ENCODE measurements at regions not wholly inside any gene's neighbourhood (a gene's known extent, or its start where the extent isn't known, plus 50 kb on each side); places are given as distances from the start of the nearest gene placed in this dataset.

DNA sequence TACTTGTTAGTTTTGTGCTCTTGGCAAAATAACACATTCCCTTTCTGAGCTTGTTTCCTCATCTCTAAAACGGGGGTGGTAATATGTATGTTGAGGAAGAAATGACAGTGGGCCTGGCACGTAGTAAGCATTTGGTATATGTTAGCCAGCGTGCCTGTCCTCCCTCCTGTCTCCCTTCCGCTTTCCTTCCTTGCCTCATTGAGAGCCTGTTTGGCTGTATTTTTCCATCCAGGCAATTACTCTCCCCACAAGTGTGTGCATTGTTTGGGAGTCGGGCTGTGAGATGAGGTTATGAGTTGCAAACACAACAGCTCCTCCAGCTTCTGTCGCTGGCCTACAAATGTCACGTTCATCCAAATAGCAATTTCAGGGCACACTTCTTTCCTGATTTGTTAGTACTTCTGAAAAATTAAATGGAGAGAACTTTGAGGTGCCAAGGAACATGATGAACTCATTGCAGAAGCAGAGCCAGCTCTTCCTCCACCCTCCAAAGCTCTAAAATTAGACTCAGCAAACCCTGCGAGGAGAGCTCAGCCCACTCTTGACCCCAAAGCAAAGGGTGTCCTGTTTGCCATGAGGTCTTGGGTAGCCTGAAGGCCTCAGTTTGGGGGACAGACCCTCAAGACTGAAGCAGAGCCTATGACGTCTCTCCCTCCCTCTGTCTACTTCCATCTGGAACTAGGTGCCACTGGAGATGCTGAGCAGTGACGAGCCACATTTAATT, 50.7 kb upstream of the TOX2 start:
- DNase-seq, result no peak

DNA sequence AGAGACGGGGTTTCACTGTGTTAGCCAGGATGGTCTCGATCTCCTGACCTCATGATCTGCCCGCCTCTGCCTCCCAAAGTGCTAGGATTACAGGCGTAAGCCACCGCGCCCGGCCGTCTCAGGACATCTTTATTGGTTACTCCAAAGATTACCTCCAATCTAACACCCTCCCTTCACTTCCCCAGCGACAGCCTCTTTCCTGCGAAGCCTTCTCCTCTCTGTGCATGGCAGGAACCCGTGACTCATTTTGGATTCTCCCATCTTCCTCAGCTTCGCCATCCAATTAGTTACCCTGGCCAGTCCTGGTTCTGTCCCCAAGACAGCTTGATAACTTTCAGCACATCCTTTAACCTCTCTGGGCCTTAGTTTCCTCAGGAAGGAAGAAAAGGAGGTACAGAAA, 51.3 kb upstream of the TOX2 start:
- DNase-seq, result no peak

DNA sequence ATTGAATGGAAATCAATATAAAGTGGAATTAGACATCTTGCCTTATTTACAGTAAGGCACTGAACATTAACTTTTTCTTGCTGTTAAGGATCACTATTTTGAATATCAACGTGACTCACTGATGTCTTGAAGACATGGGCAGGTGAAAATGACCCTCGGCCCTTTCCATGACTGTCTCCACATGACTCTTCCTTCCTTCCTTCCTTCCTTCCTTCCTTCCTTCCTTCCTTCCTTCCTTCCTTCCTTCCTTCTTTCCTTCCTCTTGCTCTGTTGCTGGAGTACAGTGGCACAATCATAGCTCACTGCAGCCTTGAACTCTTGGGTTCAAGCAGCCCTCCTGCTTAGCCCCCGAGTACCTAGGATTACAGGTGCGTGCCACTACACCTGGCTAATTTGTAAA, 52.2 kb upstream of the TOX2 start:
- no peak for DNase-seq

DNA sequence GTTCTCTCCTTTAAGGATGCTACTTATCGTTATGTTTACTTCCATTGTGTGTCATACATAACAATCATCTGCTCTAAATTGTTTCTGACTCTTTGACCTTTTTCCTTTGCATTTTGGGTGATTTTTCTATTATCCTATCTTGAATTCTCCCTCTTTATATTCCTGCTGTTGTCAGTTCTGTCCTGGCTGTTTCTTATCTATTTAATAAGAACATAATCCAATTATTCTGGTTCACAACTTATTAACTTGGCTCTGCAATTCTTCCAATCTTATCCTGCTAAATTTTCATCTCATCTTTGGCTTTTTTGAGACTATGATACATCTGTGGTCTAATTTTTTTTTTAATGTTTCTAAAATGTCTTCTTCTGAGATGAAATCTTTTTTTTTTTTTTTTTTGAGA, 54.7 kb upstream of the TOX2 start:
- no peak for DNase-seq

DNA sequence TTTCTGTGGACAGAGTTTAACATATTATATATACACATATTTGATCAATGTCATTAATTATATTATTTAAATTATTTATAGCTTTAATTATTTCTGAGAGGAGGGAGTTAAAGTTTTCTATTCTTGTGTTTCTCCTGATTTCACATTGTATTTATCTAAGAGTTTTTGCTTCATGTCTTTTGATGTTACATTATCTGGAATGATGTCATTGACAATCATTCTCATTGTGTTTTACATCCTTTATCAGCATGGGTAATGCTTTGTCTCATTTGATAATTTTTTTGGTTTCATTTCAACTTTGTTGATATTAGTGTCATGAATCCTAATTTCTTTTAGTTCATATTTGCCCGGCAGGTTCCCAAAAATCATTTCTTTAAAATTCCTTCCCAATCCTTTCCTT, 56.7 kb upstream of the TOX2 start:
- DNase-seq, result no peak

DNA sequence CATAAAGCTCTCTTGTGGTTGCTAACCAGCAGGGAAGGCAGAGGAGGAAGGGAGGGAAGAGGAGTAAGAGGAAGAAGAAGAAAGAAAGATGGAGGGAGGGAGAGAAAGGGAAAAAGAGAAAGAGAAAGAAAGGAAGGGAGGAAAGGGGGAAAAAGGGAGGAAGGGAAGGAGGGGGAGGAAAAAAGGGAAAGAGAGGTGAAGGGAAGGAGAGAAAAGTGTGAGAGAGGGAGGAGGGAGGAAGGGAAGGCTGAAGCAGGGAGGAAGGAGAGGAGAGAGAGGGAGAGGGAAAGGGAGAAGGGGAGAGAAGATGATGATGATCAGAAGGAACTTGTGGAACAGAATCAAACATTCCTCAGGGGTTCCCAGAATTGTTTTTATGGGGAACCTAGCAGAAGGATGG, 57.5 kb upstream of the TOX2 start:
- no peak for DNase-seq

DNA sequence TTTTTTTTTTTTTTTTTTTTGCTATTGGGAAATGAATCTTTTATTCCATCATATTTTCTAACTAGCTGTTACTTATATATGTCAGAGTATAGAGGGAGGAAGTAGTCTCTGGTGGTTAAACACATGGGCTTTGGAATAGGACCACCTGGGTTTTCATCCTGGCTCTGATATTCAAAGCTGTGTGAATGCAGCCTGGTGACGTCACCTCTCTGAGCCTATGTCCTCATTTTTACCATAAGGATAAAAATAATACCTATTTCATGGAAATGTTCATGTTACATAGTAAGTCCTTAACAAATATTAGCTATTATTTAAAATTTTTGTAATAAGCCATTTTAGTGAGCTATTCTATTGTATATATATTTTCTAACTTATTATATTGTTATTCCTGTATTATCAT, 58.8 kb upstream of the TOX2 start:
- no peak for DNase-seq

DNA sequence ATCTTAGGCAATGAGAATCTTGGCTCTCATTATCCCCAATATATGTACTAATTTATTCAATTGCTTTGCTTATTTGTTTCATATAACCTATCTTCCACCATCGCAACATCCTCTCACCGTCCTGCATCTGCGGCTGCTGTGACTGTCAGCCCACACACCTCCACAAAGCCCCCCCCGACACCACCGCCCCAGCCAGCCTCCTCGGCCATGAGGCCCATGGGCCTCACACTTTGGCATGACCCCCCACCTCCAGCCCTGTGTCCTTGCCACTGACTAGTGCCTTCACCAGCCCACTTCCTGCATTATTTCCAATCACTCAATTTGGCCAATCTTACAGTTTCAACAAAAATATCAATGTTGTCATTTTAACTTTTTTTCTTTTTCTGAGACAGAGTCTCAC, 60.7 kb upstream of the TOX2 start:
- no peak for DNase-seq

DNA sequence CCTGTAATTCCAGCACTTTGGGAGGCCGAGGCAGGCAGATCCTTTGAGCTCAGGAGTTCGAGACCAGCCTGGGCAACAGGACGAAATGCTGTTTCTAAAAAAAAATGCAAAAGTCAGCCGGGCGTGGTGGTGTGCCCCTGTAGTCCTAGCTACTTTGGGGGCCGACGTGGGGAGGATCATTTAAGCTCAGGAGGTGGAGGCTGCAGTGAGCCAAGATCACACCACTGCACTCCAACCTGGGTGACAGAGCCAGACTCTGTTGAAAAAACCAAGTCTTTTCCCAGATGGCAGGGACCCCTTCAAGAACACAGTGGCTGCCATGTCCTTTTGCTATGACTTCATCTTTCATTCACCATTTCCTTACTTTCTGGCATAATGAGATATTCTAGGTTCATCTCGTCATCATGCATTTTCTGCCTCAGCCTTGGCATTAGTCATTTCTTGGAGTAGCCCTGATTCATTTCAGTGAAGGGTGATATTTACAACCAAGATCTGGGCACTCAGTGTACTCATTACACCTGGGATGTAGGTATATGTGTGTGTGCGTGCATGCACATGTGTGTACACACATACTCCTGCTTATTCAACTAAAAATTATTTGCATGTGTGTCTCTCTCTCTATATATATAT, 61.4 kb upstream of the TOX2 start:
- no peak for DNase-seq

DNA sequence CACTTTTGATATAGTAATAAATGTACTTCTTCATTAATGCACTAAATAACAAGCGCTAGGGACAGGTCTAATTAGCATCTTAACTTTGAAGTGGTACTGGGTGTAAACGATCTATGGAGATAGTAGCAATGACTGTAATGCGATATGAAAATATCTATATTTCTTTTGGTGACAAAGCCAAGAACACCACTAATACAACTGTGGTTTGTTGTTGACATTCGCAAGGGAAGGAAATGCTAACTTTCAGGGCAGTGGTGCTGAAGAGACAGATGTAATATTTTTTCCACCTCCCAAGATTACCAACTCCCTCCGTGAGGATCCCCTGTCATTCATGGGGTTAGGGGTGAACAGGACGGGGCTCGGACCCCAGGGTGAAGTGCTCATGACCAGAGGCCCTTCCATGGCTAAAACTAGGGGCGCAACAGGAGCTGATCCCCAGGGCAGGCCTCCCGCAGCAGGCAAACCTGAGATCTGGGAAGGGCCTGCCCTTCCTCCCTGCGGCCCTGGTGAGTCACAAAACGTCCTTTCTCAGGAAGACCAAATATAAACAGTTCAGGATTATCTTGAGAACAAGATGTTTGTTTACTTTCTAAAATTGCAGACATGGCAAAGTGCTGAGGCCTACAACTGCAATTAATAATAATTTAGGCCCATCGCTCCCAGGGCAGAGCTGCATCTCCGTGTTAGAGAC, 65.0 kb upstream of the TOX2 start:
- DNase-seq, result peak; percentile 32

DNA sequence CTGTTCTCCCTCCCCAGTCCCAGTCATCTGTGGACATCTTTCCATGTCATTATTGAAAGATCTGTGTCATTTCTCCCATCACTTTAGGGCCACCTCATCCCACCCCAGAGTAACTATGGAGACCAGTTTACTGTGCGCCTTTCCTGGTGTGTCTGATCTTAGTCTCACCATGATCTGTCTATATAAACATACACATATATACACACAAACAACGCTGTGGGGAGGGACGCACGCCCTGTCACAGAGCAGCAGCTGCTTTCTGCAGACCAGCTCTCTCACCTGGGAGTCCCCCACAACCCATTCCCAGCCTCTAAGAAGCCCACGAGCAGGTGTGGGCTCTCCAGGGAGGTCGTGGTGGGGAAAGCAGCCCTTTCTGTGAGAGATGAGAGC, 68.1 kb upstream of the TOX2 start:
- DNase-seq, result no peak

DNA sequence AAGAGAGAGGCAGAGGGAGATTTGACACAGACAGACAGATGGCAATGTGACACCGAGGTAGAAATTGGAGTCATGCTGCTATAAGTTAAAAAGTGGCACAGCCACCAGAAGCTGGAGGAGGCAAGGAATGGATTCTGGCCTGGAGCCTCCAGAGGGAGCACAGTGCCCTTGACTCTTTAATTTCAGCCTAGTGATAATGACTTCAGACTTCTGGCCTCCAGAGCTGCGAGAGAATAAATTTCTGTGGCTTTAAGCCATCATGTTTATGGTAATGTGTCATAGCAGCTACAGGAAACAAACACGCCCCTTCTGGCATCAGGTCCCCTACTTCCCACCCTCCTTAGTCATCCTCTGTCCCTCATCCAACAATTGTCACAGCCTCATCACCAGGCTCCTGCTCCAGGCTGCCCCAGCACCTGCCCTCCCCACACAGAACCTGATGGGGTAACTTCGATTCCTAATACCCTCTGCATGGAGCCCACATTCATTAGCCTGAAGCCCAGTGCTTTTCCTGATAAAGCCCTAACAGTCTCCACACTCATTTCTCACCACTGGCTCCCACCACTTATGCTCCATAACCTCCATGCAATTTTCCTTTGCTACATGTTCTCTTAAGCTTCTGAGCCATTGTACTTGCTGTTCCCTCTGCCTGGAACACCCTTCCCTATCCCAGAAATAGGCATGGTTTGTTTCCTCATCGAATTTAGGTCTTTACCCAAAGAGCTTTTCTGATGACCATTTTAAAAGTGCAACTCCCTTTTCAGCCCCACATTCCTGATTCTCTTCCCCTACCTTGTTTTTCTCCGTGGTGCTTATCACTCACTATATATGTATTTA, 69.7 kb upstream of the TOX2 start:
- no peak for DNase-seq

DNA sequence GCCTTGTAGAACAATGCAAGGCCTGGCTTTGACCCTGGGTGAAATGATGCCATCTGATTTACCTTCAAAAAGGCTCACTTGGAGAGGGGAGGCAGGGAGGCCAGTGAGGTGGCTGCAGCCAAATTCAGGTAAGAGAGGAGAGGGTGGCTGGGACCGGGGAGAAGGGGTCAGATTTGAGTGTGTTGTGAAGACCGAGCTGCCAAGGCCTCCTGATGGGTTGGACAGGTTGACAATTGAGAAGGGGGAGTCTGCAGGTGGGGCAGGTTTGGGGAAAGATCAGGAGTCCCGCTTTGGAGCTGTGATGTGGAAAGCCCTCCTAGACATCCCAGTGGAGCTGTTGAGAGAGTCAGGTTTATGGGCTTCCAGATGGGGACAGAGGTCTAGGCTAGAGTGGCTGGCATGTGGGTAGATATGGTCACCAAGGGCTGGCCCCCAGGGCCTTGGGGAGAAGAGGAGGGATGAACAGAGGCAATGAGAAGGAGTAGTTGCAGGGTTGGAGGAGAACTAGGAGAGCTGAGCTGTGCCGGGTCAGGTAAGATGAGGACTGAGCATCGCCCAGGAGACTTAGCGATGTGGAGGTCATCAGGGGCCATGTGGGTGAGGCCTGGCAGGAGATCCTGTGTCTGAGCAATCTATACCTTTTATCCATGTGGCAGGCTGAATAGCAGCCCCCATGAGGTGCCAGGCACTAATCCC, 70.5 kb upstream of the TOX2 start:
- no peak for DNase-seq

DNA sequence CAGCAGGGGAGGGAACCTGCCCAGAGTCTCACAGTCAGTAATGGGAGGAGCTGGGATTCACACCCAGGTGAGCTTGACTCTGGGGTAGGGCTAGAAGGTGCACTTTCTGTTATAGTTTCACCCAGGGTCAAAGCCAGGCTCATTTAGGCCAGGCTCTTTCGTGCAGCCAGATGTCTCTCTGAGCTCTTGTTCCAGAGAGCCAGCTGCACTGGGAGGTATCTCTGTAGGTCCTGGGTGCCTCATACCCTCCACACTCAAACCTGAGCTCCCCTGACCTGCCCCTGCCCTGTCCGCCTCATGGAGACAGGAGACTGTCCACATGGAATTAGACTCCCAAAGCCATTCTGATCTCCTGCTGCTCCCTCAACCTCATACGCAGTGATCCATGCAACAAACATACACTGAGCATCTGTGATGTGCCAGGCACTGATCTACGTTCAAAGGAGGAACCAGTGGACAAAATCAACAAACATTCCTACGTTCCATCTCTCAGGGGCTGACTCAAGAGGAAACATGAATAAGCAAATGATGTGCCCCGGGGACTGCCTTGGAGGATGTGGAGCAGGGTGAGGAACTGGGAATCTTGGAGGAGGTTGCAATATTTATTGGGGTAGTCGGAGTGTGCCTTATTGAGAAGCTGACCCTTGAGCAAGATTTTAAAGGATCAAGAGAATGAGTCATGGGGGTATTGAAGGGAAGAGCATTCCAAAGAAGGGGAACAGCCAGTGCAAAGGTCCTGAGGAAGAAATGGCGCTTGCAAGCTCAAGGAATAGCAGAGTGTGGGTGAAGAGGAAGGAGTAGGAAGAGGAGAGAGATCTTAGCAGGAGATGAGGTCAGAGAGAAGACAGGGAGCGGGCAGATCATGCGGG, 71.3 kb upstream of the TOX2 start:
- no peak for DNase-seq

DNA sequence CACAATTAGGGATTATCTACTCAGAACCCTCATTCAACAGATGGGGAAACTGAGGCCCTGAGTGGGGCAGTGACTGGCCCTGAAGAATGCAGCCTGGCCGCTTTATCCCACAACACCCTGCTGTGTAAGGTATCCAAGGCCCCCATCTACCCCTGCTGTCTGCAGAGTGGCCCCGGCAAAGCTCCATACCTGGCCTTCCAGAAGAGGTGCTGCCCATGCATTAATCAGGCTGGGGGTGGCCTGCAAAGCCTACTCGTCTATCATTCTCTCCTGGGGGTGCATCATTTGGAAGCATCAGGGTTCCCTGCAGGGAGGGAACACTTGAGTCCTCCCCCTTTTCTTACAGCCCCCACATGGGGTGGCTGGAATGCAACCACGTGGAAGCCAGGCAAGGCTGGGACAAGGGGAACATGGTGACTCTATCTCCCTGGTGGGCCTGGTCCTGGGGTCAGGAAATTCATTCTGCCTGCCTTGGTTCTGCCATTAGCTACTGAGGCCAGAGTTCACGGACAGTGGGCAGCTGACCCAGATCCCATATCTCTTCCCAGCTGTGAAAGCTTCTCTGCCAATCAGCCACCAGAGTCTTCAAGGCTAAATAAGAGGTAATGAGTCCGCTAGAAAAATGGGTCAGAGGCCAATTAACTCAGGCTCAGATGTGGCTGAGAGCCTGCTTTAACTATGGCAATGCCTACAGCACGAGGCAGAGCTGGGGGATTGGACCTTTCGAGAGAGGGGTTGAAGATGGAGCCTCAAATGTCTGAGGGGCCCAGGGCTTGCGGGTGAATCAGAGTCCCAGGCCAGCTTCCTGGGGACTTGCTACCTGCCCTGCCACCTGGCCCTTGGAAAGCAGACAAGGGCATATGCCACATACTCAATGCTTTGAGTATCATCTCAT, 72.3 kb upstream of the TOX2 start:
- no peak for DNase-seq

DNA sequence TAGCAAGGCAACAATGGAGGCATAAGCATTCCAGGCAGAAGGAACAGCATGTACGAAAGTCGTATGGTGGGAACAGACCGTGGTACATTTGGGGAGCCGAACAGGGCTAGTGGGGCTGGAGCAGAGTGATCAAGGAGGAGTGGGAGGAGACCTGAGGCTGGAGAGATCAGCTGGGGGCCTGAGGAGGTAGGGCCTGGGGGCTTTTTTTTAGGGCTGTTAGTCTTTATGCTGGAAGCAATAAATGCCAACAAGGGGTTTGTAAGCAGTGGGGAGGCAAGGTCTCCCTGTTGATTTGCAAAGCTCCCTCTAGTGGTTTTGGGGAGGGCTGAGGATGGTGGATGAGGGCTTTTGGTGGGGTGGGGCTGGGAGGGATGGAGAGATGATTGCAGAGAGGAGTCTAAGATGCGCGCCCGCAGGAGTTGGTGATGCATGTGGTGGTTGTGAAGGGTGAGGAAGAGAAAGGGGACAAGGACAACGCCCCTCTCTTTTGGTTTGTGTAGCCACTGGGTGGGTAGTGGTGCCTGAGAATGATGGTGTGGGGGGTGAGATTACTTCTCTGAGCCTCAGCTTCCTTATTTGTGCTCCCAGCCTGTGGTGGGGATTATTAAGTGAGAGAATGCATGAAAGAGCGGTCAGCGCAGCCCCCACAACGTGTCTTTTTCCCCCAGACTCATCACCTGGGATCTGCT, 74.1 kb upstream of the TOX2 start:
- DNase-seq, result peak; percentile 28

DNA sequence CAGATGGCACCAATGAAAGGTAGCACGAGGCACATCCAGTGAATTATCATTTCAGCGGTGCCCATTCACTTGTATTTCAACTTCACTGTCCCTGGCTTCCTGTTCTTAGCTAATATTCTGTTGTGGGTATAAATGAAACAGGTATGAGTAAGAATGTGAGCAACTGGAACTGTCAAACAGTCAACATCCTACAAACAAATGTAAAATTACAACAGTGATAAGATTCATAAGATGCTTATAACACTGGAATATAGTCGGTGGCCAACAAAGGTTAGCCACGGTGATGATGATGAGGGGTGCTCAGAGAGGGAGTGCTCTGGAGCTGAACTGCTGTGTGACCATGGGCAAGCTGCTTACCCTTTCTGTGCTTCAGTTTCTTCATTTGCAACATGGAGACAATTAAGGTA, 74.9 kb upstream of the TOX2 start:
- no peak for DNase-seq

DNA sequence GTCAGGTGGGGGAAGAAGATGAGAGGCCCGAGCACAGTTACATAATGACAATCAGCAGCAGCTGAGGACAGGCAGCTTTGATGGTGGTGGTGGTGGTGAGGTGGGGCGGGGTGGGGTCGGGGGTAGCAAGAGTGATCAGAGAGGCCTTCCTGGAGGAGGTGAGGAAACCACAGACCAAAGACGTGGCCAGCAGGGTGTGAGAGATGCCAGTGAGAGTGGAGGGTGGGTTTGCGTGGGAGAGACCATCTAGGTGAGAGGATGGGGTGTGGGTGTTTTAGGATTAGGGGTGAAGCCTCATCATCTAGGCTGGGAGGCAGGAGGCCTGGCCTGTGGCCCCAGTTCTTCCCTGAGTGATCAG, 76.0 kb upstream of the TOX2 start:
- no peak for DNase-seq

DNA sequence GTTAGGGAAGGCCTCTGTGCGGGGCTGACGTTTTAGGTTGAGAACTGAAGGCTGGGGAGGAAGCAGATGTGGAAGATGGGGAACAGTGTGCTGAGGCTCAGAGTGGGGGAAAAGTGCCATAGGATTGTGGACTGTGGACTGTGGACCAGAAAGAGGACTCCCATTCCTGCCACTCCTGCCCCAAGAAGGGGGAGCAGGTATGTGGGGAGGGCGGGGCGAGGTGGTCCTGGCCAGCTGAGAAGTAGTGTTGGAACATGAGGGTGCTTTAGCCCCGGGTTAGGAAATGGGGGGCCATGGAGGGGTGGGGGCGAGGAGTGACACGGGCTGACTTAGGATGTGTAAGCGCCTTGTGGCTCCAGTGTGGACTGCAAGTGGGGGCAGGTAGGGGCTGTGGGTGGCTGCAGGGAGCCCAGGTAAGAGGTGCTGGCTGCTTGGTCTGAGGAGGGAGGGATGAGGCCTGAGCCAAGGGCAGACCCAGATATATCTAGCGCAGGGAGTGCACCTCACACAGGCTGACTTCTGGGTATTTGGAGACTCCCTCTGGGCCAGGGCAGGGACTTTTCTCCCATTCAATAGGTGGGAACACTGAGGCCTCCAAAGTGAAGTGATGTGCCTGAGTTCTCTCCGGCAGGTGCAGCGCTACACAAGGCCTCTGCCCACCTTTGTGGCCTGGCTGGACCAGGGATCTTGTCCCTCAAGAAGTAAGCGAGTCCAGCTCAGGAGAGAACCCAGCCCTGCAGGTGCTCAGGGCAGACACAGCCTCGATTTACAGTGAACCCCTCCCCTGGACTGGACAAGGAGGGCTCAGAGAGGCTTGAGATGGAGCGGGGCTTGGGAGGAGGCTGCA, 76.6 kb upstream of the TOX2 start:
- no peak for DNase-seq

Measured in NCI-H2227 treated with DMSO at 0.1 percent for 48 hours (cell line).